ENCODE measurements at regions not wholly inside any gene's neighbourhood (a gene's known extent, or its start where the extent isn't known, plus 50 kb on each side); places are given as distances from the start of the nearest gene placed in this dataset.

DNA sequence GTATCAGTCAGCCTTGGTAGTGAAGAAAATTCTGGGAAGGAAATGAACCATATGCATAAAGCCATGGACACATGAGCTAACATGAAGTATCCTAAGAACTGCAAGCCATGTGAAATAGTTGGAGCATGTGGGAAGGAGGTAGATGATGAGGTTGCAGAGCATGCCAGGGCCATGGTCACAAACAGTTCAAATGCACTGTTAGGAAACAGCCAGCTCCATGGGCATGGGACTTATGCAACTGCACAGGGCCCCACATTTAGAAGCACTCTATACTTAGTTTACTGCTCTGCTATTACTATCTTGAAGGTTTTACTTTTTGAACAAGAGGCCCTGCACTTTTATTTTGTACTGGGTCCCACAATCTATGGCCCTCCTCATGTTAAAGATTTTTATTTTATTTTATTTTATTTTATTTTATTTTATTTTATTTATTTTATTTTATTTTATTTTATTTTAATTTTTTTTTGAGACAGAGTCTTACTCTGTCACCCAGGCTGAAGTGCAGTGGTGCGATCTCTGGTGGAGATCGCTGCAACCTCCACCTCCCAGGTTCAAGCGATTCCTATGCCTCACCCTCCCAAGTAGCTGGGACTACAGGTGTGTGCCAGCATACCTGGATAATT lies 169.1 kb downstream of the IBTK start:
- intact Hi-C loops (cut with DNase I) = no loop called here
- no peaks in the 10 kb centered on the region for H3K36me3 ChIP-seq (replicated peaks in 1 of 2; ENCODE audit: insufficient read depth in 1 of 2, low read depth in 2 of 2)
- H3K4me3 ChIP-seq = no peak overlapping the region
- ATAC-seq (no peak), DNase-seq (no peak)
- no peaks in the 10 kb centered on the region for H3K27me3 ChIP-seq
- H3K4me1 ChIP-seq = no peaks in the 10 kb centered on the region
- TF ChIP-seq, protein P1, sequence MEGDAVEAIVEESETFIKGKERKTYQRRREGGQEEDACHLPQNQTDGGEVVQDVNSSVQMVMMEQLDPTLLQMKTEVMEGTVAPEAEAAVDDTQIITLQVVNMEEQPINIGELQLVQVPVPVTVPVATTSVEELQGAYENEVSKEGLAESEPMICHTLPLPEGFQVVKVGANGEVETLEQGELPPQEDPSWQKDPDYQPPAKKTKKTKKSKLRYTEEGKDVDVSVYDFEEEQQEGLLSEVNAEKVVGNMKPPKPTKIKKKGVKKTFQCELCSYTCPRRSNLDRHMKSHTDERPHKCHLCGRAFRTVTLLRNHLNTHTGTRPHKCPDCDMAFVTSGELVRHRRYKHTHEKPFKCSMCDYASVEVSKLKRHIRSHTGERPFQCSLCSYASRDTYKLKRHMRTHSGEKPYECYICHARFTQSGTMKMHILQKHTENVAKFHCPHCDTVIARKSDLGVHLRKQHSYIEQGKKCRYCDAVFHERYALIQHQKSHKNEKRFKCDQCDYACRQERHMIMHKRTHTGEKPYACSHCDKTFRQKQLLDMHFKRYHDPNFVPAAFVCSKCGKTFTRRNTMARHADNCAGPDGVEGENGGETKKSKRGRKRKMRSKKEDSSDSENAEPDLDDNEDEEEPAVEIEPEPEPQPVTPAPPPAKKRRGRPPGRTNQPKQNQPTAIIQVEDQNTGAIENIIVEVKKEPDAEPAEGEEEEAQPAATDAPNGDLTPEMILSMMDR (IDR thresholded peaks at IDR 0.05) = no peak
- TF ChIP-seq POLR2A (IDR thresholded peaks at IDR 0.05) = no peak
- no peaks in the 10 kb centered on the region for H3K9me3 ChIP-seq
- no peak overlapping the region for H3K27ac ChIP-seq
- WGBS, 2 donors = 95 to 98% methylated on average over 3 of the region's 3 CpGs

DNA sequence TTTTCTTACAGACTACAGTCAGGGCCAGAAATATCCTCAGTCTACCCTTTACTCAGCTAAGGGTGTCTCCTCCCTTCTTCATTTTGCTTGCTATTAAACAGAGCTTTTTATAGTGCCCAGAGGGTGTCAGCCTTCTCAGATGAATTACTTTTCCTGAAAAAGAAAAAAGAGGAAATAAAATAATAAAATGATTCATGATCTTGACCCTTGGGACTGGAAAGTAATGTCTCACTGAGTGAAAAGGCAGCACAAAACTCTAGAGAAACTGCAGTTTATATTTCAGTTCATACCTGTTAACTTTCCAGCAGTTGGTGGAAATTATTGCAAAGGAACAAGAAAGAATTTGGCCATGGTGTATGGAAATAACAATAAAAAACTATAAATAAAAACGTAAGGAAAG lies 170.6 kb downstream of the IBTK start:
- intact Hi-C loops (cut with DNase I) = no loop called here
- Histone ChIP-seq H3K27me3 (no peaks in the 10 kb centered on the region), H3K36me3 (replicated peaks in 1 of 2; ENCODE audit: insufficient read depth in 1 of 2, low read depth in 2 of 2) (no peaks in the 10 kb centered on the region), H3K27ac (no peak overlapping the region), H3K4me1 (no peaks in the 10 kb centered on the region), H3K4me3 (no peak overlapping the region), H3K9me3 (no peaks in the 10 kb centered on the region)
- DNase-seq = no peak
- 17 to 21% methylated on average over 1 of the region's 1 CpG for WGBS, 2 donors
- TF ChIP-seq, protein P1 (IDR thresholded peaks at IDR 0.05) = peak in 1 of 7 experiments; percentile 4
- TF ChIP-seq POLR2A (IDR thresholded peaks at IDR 0.05) = no peak
- ATAC-seq = no peak

DNA sequence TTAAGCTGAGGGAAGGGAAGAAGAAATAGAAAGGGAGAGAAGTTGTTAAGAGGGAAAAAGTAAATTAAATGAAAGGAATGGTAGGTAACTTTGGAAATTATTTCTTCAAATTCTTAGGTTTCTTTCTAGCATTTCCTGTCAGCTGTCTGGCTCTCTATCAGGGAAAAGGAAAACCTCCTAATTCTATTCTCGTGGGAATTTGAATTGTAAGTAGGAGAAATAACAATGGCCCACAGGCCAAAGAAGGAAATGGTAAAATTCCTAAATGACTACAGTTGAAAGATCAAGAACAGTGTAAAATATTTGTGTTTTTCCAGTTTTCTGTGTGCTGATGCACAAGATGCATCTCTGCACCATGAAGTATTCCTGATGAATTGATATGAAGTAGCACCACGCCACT lies 173.0 kb downstream of the IBTK start:
- ATAC-seq (no peak), DNase-seq (no peak)
- 83 to 86% methylated on average over 2 of the region's 2 CpGs for WGBS, 2 donors
- no peak for TF ChIP-seq POLR2A (IDR thresholded peaks at IDR 0.05)
- TF ChIP-seq, protein P1 (IDR thresholded peaks at IDR 0.05) = no peak
- no peak overlapping the region for H3K27ac ChIP-seq
- intact Hi-C loops (cut with DNase I) = no loop called here
- H3K9me3 ChIP-seq = no peaks in the 10 kb centered on the region
- H3K27me3 ChIP-seq = no peaks in the 10 kb centered on the region
- H3K4me3 ChIP-seq = no peak overlapping the region
- no peaks in the 10 kb centered on the region for H3K4me1 ChIP-seq
- no peaks in the 10 kb centered on the region for H3K36me3 ChIP-seq (replicated peaks in 1 of 2; ENCODE audit: insufficient read depth in 1 of 2, low read depth in 2 of 2)

DNA sequence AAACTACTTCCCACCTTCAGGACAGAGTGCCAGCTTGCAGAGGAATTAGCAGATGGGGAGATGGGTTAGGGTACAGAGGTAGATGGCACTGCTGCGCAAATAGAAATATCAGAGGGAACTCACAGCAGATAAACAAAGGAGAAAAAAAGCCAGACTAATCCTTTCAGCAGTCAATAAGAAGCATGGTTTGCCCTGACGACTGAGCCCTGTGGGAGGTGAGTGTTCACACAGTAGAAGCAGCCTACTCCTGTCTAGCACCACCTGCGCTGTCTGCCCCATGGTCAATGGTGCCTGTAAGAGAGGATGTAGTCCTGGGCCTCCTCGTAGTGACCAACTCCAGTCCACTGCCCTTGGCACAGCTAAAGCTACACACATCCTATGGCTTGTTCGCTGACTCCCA lies 174.1 kb downstream of the IBTK start:
- no peak overlapping the region for H3K27ac ChIP-seq

More for the DNA sequence above, 174.1 kb downstream of the IBTK start:
- TF ChIP-seq POLR2A (IDR thresholded peaks at IDR 0.05) = no peak
- TF ChIP-seq, protein P1 (IDR thresholded peaks at IDR 0.05) = no peak
- H3K27me3 ChIP-seq = no peaks in the 10 kb centered on the region
- H3K36me3 ChIP-seq (replicated peaks in 1 of 2; ENCODE audit: insufficient read depth in 1 of 2, low read depth in 2 of 2) = no peaks in the 10 kb centered on the region
- ATAC-seq (no peak), DNase-seq (no peak)
- intact Hi-C loops (cut with DNase I) = no loop called here
- no peaks in the 10 kb centered on the region for H3K9me3 ChIP-seq
- no peaks in the 10 kb centered on the region for H3K4me1 ChIP-seq
- WGBS, 2 donors = 79% methylated on average over 5 of the region's 5 CpGs
- no peak overlapping the region for H3K4me3 ChIP-seq
